Fibroblast of lung (primary cell): ENCODE measurements at regions not wholly inside any gene's neighbourhood (a gene's known extent, or its start where the extent isn't known, plus 50 kb on each side); places are given as distances from the start of the nearest gene placed in this dataset.

ENCODE experiments used
- CTCF ChIP-seq, 2 donors: IDR thresholded peaks in 1 of 2; conservative IDR thresholded peaks in 1 of 2; 1 replicate in 1 of 2; 2 replicates in 1 of 2; pipeline ENCODE4 v1.5.1; 2011 to 2012; ENCODE audit warnings: low read length in 2 of 2, control low read depth in 1 of 2, inconsistent platforms in 1 of 2, low read depth in 1 of 2, mild to moderate bottlenecking in 1 of 2
- EZH2 ChIP-seq: IDR thresholded peaks from 2 replicates; pipeline ENCODE4 v1.5.1; 2012; ENCODE audit warnings: low read length, control low read depth, mild to moderate bottlenecking; ENCODE audit errors: missing control alignments

- TF ChIP-seq CTCF (conservative IDR thresholded peaks at IDR 0.05 in 1 of 2, IDR thresholded peaks at IDR 0.05 in 1 of 2; ENCODE audit: low read depth in 1 of 2, low read length in 2 of 2) (no peak), EZH2 (no peak)
Observed at GRCh38 chr5:42876375-42876844, 64.7 kb upstream of the SELENOP start.
